ENCODE measurements at regions not wholly inside any gene's neighbourhood (a gene's known extent, or its start where the extent isn't known, plus 50 kb on each side); places are given as distances from the start of the nearest gene placed in this dataset.

- intact Hi-C loops (cut with DNase I): no loop called here
- DNase-seq (ENCODE audit: missing footprints) (no peak), ATAC-seq (no peak)
Measured at GRCh38 chr21:21605521-21605920, 607.3 kb downstream of the NCAM2 start.

GRCh38 chr21:21606041-21606440 lies 607.8 kb downstream of the NCAM2 start:
- no peak for ATAC-seq
- DNase-seq (ENCODE audit: missing footprints): no peak
- intact Hi-C loops (cut with DNase I): no loop called here

DNA sequence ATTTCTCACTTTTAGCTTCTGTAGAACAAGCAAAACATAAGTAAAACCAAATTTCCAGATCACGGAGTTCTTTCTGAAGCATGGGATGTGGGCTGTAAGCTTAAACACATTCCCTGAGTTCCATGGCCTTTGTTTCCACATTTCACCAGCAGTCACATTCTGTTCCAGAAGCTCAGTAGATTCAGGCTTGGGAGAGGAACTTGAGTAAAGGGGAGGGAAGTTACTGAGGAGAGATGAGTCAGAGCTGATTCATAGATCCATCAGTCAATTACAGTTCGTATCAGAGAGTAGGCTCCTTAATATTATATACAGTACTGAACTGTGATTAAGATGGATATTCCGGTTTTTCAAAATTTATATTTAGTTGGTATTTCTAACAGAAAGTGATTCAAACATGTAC lies 614.3 kb downstream of the NCAM2 start:
- DNase-seq (ENCODE audit: missing footprints) (no peak), ATAC-seq (peak; percentile 75)
- intact Hi-C loops (cut with DNase I): no loop called here

GRCh38 chr21:21614966-21615365 lies 616.8 kb downstream of the NCAM2 start:
- ATAC-seq: no peak
- intact Hi-C loops (cut with DNase I): no loop called here

GRCh38 chr21:21622460-21623234 lies 624.4 kb downstream of the NCAM2 start:
- ATAC-seq: no peak
- intact Hi-C loops (cut with DNase I): no loop called here
- DNase-seq (ENCODE audit: missing footprints): no peak

More at GRCh38 chr21:21614966-21615365, 616.8 kb downstream of the NCAM2 start:
- DNase-seq (ENCODE audit: missing footprints): no peak

DNA sequence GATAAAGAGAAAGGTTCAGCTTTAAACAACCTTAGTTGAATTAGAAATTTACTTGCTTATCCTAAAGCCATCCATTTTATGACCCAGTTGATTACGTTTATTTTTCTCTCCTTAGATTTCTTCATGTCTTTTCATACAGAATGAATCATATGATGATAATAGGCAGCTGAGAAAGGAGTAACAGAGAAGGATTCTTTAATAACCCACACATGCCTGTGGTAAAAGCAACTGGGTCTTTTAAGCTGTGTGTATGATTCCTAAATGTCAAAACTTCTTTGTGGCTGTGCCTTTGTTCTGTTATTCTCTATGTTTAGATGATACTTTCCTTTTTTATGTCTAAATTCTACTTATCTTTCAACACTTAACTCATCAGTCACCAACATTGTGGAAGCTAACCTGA lies 626.5 kb downstream of the NCAM2 start:
- no peak for ATAC-seq

DNA sequence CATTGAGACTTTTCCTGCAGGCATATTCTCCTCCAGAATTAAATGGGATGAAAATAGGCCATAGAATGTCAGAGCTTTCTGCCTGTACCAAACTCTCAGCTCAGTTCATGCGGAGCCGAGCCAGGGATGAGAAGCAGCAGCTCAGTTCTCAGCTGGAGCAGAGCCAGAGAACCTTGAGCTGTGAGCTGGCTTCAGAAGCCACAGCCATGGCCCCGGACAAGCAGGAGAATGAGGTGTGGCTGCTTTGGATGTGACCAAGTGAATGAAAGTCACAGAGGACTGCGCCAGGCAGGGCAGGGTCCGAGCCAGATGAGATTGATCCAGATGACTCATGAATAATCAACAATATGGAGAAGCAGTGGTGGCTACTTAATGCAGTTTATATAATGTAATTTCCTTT lies 633.8 kb downstream of the NCAM2 start:
- intact Hi-C loops (cut with DNase I): no loop called here
- DNase-seq (ENCODE audit: missing footprints): no peak
- no peak for ATAC-seq

More for the DNA sequence above, 626.5 kb downstream of the NCAM2 start:
- DNase-seq (ENCODE audit: missing footprints): no peak
- intact Hi-C loops (cut with DNase I): no loop called here

- intact Hi-C loops (cut with DNase I): no loop called here
- no peak for DNase-seq (ENCODE audit: missing footprints)
- no peak for ATAC-seq
Measured at GRCh38 chr21:21632926-21633325, 634.7 kb downstream of the NCAM2 start.

DNA sequence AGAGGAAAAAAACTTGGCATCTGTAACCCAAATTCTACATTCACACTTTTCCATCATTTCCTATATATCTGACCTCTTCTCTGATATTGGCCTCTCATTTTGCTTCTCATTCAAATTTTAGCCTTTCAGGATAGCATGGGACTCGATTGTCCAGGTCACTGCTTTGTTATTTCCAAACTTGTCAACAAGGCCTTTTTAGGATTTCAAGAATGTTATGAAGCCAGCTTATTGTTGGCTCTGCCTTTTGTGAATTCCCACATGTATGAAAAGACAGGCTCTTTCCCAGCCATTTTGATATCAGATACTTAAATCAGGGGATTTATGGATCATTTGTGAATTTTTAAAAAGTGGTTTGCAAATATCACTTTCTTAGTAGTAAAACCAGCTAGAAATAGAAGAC lies 663.5 kb downstream of the NCAM2 start:
- ATAC-seq: no peak
- intact Hi-C loops (cut with DNase I): no loop called here
- no peak for DNase-seq (ENCODE audit: missing footprints)

- intact Hi-C loops (cut with DNase I): no loop called here
- DNase-seq (ENCODE audit: missing footprints): no peak
- no peak for ATAC-seq
Measured at GRCh38 chr21:21662776-21663175, 664.6 kb downstream of the NCAM2 start.

- DNase-seq (ENCODE audit: missing footprints) (no peak), ATAC-seq (no peak)
- intact Hi-C loops (cut with DNase I): no loop called here
Measured at GRCh38 chr21:21664871-21665270, 666.7 kb downstream of the NCAM2 start.

- no peak for ATAC-seq
- intact Hi-C loops (cut with DNase I): no loop called here
- no peak for DNase-seq (ENCODE audit: missing footprints)
Measured at GRCh38 chr21:21666689-21667088, 668.5 kb downstream of the NCAM2 start.

DNA sequence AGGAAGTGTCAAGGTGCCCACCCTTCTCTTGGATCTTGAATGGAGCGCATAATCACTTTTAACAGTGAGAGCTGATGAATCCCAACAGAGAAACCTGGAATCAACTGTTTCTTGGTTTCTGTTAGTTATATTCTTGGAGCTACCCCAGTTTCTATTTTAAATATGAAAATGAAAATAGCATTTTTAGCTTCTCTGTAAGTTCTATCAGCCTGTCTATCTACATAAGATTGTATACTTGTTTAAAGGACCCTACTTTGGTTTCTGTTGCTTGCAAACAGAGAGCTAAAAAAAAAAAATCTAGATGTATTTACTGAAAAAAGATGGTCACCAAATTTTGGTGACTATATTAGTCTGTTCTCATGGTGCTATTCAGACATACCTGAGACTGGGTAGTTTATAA lies 670.0 kb downstream of the NCAM2 start:
- ATAC-seq (no peak), DNase-seq (ENCODE audit: missing footprints) (no peak)
- intact Hi-C loops (cut with DNase I): no loop called here

DNA sequence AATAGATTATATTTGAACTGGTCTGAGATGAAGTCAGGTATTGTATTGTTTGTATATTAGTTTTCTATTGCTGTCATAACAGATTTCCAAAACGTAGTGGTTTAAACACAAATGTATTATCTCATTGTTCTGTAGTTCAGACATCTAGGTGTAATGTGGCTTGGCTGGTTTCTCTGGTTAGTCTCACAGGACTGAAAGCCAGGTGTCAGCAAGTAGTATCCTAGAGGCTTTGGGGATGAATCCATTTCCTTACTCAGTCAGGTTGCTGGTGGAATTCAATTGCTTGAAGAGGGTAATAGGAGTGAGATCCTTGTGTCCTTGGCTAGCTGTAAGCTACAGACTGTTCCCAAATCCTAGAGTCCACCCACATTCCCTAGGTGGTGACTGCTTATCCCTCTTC lies 675.8 kb downstream of the NCAM2 start:
- ATAC-seq: no peak
- intact Hi-C loops (cut with DNase I): no loop called here
- DNase-seq (ENCODE audit: missing footprints): no peak

GRCh38 chr21:21675601-21676000 lies 677.4 kb downstream of the NCAM2 start:
- intact Hi-C loops (cut with DNase I): no loop called here
- ATAC-seq (no peak), DNase-seq (ENCODE audit: missing footprints) (no peak)

- ATAC-seq: no peak
- no peak for DNase-seq (ENCODE audit: missing footprints)
- intact Hi-C loops (cut with DNase I): no loop called here
Measured at GRCh38 chr21:21682172-21682571, 684.0 kb downstream of the NCAM2 start.

- DNase-seq (ENCODE audit: missing footprints) (no peak), ATAC-seq (no peak)
- intact Hi-C loops (cut with DNase I): no loop called here
Measured at GRCh38 chr21:21688889-21689288, 690.7 kb downstream of the NCAM2 start.

DNA sequence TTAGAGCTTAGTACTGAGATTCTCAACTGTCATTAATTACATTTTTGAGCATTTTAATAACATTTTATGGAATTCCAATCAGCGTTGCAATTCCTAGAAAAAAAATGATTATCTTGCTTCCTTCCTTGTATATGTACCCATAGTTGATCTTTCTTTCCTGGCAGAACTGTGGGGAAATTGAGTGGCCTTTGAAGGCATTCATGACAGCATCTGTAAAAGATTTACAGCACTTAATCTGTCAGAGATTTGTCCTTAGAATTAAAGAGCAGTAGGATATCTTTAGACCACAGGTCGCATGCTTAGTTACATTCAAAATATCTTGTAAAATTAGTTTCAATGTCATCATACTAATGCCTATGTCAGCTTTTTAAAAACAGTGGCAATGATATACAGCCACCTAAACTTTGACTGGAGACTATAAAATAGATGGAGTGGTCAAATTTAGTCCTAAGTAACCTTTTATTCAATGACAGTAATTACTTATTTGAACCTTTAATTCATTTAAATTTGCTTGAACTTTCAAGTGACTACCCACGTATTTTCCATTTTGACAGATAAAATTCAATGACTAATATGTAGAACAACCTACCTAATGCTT lies 692.0 kb downstream of the NCAM2 start:
- DNase-seq (ENCODE audit: missing footprints) (no peak), ATAC-seq (no peak)
- intact Hi-C loops (cut with DNase I): no loop called here

- peak; percentile 44 for ATAC-seq
- no peak for DNase-seq (ENCODE audit: missing footprints)
- intact Hi-C loops (cut with DNase I): no loop called here
Measured at GRCh38 chr21:21712748-21713520, 714.7 kb downstream of the NCAM2 start.

- intact Hi-C loops (cut with DNase I): no loop called here
- no peak for DNase-seq (ENCODE audit: missing footprints)
- ATAC-seq: no peak
Measured at GRCh38 chr21:21713651-21714180, 715.5 kb downstream of the NCAM2 start.
